ENCODE measurements at regions not wholly inside any gene's neighbourhood (a gene's known extent, or its start where the extent isn't known, plus 50 kb on each side); places are given as distances from the start of the nearest gene placed in this dataset.

GRCh38 chr6:156190270-156190669 lies 586.9 kb upstream of the ARID1B start:
- FAIRE-seq (no peak), DNase-seq (ENCODE audit: low read depth) (no peak)
- Histone ChIP-seq H3K27me3 (ENCODE audit: control insufficient read depth, insufficient read depth, low read length) (no peaks in the 10 kb centered on the region), H3K4me3 (ENCODE audit: low read depth, low read length) (no peak overlapping the region), H3K36me3 (ENCODE audit: control insufficient read depth, insufficient read depth, low read length) (no peaks in the 10 kb centered on the region)
- no peak for TF ChIP-seq CTCF (IDR thresholded peaks at IDR 0.05; ENCODE audit: insufficient read depth, low read length, severe bottlenecking)

GRCh38 chr6:156189714-156190113 lies 587.5 kb upstream of the ARID1B start:
- Histone ChIP-seq H3K4me3 (ENCODE audit: low read depth, low read length) (no peak overlapping the region), H3K27me3 (ENCODE audit: control insufficient read depth, insufficient read depth, low read length) (no peaks in the 10 kb centered on the region), H3K36me3 (ENCODE audit: control insufficient read depth, insufficient read depth, low read length) (no peaks in the 10 kb centered on the region)
- FAIRE-seq (no peak), DNase-seq (ENCODE audit: low read depth) (peak; percentile 2)
- no peak for TF ChIP-seq CTCF (IDR thresholded peaks at IDR 0.05; ENCODE audit: insufficient read depth, low read length, severe bottlenecking)

GRCh38 chr6:156189195-156189594 lies 588.0 kb upstream of the ARID1B start:
- peak; percentile 47 for FAIRE-seq
- DNase-seq (ENCODE audit: low read depth): no peak
- TF ChIP-seq CTCF (IDR thresholded peaks at IDR 0.05; ENCODE audit: insufficient read depth, low read length, severe bottlenecking): no peak
- H3K27me3 ChIP-seq (ENCODE audit: control insufficient read depth, insufficient read depth, low read length): no peaks in the 10 kb centered on the region
- no peak overlapping the region for H3K4me3 ChIP-seq (ENCODE audit: low read depth, low read length)
- no peaks in the 10 kb centered on the region for H3K36me3 ChIP-seq (ENCODE audit: control insufficient read depth, insufficient read depth, low read length)

GRCh38 chr6:156185113-156185512 lies 592.1 kb upstream of the ARID1B start:
- no peaks in the 10 kb centered on the region for H3K27me3 ChIP-seq (ENCODE audit: control insufficient read depth, insufficient read depth, low read length)
- H3K4me3 ChIP-seq (ENCODE audit: low read depth, low read length): no peak overlapping the region
- no peak for TF ChIP-seq CTCF (IDR thresholded peaks at IDR 0.05; ENCODE audit: insufficient read depth, low read length, severe bottlenecking)
- FAIRE-seq: no peak
- H3K36me3 ChIP-seq (ENCODE audit: control insufficient read depth, insufficient read depth, low read length): no peaks in the 10 kb centered on the region
- no peak for DNase-seq (ENCODE audit: low read depth)

- no peak for TF ChIP-seq CTCF (IDR thresholded peaks at IDR 0.05; ENCODE audit: insufficient read depth, low read length, severe bottlenecking)
Measured at GRCh38 chr6:156183678-156184077, 593.5 kb upstream of the ARID1B start.

DNA sequence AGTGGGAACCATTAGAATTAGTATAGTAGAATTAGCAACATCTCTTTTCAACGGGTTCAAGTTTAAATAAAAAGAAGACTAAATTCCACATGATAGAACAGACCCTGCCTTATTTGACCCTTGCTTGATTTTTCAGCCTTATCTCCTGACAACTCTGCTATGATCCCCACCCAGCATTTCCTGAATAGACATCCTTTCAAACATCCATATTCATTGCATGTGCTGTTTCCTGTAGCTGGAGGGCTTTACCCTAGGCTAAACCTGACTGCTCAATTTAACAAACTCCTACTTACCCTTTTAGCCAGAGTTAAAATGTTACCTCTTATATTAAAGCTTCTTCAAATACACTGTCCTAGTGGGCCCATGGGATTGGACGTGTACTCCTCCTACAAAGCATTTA lies 594.8 kb upstream of the ARID1B start:
- H3K36me3 ChIP-seq (ENCODE audit: control insufficient read depth, insufficient read depth, low read length): no peaks in the 10 kb centered on the region
- TF ChIP-seq CTCF (IDR thresholded peaks at IDR 0.05; ENCODE audit: insufficient read depth, low read length, severe bottlenecking): no peak
- no peak for DNase-seq (ENCODE audit: low read depth)
- FAIRE-seq: no peak
- H3K27me3 ChIP-seq (ENCODE audit: control insufficient read depth, insufficient read depth, low read length): no peaks in the 10 kb centered on the region
- H3K4me3 ChIP-seq (ENCODE audit: low read depth, low read length): no peak overlapping the region

More at GRCh38 chr6:156183678-156184077, 593.5 kb upstream of the ARID1B start:
- no peaks in the 10 kb centered on the region for H3K36me3 ChIP-seq (ENCODE audit: control insufficient read depth, insufficient read depth, low read length)
- H3K4me3 ChIP-seq (ENCODE audit: low read depth, low read length): no peak overlapping the region
- FAIRE-seq (peak; percentile 32), DNase-seq (ENCODE audit: low read depth) (peak; percentile 5)
- H3K27me3 ChIP-seq (ENCODE audit: control insufficient read depth, insufficient read depth, low read length): no peaks in the 10 kb centered on the region
